GM18870 (cell line): ENCODE measurements at regions not wholly inside any gene's neighbourhood (a gene's known extent, or its start where the extent isn't known, plus 50 kb on each side); places are given as distances from the start of the nearest gene placed in this dataset.
"Not testable (repeated sequence)": the region's sequence is repeated elsewhere in the genome, so short reads cannot be mapped to it uniquely, and the experiment has no call there.

Experiments
- ATAC-seq: cut with Tn5 transposase; IDR thresholded peaks from one replicate; pipeline ENCODE4 v1.9.1; 2021; ENCODE audit warnings: moderate library complexity; ENCODE audit not compliant: unreplicated experiment

- ATAC-seq = no peak
Measured at GRCh38 chr7:10418985-10419384, 554.7 kb upstream of the PHF14 start.

DNA sequence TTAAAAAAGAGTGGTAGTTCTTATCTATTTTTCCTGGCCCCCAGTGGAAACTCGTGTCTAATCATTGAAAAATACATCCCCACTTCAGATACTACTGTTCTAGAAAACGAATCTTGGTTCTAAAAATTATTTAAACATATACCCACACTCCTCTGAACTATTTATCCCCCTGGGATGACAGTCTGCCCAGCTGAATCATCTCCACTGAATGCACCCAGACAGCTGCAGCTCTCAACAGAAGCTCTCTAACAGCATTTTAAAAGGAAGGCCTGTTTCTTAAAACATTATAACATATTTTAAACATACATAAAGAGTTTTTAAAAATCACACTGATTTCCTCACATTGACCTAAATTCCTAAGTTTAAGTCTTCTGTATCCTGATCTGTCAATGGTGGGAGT lies 544.6 kb upstream of the PHF14 start:
- no peak for ATAC-seq

- no peak for ATAC-seq
Measured at GRCh38 chr7:10429511-10429910, 544.2 kb upstream of the PHF14 start.

DNA sequence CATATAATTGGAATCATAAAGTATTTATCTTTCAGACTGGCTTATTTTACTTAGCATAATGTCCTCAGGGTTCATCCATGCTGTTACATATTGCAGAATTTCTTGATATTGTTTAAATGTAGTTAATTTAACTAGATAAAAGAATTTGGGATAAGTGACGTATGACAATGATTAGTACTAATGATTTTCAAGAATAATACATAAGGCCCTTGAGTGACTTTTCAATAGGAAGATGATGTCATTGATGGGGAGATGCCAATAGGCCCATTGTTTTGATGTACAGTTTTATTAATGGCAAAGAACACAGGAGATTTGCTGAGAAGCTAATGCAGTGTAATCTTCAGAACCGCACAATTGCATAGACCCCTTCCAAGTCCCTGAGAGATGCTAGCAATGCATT lies 537.4 kb upstream of the PHF14 start:
- ATAC-seq = no peak

GRCh38 chr7:10439027-10439426 lies 534.6 kb upstream of the PHF14 start:
- ATAC-seq = no peak

- ATAC-seq = no peak
Measured at GRCh38 chr7:10455936-10456335, 517.7 kb upstream of the PHF14 start.

DNA sequence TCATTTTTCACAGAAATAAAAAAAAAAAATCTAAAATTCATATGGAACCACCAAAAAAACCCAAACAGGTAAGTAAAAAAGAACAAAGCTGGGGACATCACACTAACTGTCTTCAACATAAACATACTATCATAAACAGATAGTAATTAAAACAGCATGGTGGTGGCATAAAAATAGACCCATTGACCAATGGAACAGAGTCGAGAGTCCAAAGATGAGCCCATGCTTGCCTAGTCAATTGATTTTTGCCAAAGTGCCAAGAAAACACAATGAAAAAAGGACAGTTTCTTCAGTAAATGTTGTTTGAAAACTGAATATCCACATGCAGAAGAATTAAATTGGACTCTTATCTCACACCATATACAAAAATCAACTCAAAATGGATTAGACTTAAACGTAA lies 513.2 kb upstream of the PHF14 start:
- no peak for ATAC-seq

DNA sequence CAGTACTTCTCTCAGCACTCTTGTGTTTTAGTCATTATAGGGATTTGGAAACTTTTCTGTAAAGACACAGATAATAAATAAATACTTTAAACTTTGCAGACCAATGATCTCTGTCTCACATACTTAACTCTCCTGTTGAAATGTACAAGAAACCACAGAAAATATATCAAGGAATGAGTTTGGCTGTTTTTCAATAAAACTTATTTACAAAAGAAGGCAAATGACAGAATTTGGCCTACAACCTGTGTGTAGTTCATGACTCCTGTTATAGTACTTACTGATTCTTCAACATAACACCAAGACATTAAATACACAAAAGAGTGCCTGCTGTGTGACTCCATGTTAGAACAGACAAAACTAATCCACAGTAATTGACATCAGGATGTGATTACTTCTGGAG lies 510.0 kb upstream of the PHF14 start:
- no peak for ATAC-seq

- ATAC-seq = not testable (repeated sequence)
Measured at GRCh38 chr7:10465536-10465935, 508.1 kb upstream of the PHF14 start.

DNA sequence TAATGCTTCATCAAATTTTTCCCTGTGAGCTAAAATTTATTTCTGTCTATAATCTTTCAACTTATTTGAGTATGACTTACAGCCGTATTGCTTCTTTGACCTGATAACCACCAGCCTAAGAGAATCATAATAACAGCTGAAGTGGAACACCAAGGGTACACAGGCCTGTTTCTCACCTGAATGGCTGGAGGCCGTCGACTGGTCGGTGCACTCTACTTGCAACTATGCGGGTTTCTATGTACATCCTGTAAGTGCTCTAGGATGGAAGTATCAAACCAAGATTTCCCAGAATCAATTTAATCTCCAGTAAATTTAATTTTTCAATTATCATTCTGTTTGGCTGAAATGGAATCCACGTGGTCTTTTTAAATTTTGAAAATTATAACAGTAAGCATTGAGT lies 504.8 kb upstream of the PHF14 start:
- ATAC-seq = no peak

DNA sequence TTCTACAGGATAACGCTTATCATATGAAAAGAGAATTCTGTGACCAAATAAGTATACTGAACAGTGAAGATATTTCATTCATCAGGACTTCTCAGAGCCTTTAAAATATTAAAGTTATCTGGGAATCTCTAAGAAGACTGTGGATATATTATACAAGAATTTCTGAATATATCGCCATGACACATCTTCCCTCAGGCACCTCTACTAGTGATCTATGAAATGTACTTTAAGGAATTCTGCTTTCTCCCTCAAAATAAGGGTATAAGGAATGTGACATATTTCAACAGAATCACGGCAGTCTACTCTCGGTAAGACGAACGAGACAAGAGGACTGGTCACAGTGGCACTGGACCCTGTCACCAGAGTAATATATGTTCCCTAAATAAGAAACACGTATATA lies 504.2 kb upstream of the PHF14 start:
- ATAC-seq = no peak

DNA sequence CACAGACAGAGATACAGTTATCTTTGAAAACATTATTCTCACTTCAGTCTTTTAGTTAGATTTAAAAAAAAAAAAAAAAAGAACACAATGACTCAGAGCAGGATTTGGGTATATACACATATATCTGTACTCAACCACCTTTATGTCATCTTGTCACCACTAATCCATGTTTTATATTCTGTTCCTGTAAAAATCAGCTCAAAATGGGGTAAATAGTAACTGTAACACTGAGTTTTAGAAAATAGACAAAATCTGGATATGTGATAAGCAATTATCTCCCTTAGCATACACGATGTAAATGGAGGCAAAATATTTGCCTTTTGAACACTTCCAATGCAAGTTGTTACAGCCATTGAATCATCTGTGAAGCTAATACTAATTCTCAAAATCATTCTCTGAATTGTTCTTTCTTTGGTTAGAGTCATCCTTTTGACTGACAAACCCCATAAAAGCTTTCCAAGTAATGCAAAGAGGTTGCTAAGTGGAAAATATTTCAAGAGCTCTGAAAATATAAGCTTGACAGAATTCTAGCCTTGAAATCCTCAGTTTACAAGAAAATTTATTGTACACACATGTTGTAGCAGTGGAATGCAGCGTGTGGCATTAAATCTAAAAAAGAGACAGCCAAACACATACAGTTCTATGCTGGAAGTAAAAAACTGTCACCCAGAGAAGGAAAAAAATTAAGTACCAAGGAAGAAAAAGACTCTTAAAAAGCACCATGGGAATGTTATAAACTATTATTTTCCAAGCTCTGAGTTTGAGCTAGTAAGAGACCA lies 502.2 kb upstream of the PHF14 start:
- ATAC-seq = no peak

- no peak for ATAC-seq
Measured at GRCh38 chr7:10472115-10472514, 501.6 kb upstream of the PHF14 start.

- no peak for ATAC-seq
Measured at GRCh38 chr7:10473569-10473968, 500.1 kb upstream of the PHF14 start.

GRCh38 chr7:10474048-10474447 lies 499.6 kb upstream of the PHF14 start:
- no peak for ATAC-seq

DNA sequence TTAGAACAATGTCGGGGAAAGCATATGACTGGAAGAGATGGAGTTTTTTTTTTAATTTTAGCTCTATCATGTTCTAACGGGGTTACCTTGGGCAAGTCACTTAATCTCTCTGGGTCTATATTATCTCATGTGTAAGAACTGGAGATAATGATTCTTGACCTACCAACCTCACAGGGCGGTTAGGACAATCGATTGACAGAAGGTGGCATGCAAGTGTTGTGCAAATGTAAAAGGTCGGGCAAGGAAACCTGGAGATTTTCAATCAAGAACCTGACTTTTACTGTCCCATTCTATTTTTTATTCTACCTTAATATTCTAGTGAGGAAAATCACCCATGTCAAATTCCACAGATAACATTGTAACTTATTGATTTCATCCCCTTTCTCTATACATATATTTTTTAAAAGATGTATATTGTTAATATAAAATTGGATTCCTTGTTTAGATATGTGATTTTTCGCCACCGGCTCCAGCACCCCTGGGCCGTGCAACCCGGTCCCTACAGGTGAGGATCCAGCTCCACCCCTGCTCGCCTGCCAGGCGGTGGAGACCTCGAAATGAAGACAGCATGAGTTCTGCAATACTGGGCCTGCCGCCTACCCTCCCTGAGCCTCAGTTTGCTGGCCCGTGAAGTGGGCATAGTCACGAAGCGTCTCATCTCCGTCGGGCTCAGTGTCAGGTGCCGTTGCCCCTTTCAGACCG lies 497.6 kb upstream of the PHF14 start:
- ATAC-seq = no peak

GRCh38 chr7:10476642-10477041 lies 497.0 kb upstream of the PHF14 start:
- ATAC-seq = no peak

DNA sequence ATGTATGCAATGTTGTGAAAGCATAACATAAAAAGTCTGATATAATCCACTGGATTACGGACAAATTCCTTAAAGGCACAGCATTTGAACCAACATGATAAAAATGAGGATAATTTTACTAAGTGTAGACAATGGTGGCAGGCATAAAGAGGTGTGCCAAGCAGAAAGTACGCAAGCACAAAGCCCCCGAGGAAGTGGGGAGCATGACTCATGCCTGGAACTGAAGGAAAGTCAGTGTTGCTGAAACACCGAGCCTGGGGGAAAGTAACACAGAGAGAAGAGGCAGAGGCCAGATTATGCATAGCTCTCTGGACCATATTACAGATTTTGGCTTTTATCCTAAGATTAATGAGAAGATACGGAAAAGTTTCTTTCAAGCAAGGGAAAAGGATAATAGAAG lies 490.0 kb upstream of the PHF14 start:
- no peak for ATAC-seq

DNA sequence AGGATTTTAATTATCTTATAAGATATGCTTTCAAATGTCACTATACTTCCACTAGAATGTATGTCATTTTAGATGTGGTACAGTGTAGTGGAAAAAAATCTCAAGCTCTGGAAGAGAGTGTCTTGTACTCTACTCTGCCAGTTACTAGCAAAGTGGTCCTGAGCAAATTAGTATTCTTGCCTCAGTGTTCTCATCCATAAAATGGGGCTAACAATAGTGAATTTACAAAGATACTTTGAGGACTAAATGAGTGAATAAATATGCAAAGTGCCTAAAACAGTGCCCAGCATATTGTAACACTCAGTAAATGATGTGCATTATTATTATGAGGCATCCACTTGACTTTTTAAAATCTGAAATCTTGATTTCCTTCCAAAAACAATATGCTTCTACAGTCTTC lies 488.9 kb upstream of the PHF14 start:
- no peak for ATAC-seq

DNA sequence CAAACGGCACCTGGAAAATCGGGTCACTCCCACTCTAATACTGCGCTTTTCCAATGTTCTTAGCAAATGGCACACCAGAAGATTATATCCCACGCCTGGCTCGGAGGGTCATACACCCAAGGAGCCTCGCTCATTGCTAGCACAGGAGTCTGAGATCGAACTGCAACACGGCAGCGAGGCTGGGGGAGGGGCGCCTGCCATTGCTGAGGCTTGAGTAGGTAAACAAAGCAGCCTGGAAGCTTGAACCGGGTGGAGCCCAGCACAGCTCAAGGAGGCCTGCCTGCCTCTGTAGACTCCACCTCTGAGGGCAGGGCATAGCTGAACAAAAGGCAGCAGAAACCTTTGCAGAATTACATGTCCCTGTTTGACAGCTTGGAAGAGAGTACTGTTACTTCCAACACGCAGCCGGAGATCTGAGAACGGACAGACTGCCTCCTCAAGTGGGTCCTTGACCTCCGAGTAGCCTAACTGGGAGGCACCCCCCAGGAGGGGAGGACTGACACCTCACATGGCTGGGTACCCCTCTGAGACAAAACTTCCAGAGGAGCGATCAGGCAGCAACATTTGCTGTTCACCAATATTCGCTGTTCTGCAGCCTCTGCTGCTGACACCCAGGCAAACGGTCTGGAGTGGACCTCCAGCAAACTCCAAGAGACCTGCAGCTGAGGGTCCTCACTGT lies 472.3 kb upstream of the PHF14 start:
- ATAC-seq = not testable (repeated sequence)

- ATAC-seq = no peak
Measured at GRCh38 chr7:10507032-10507431, 466.6 kb upstream of the PHF14 start.

GRCh38 chr7:10521306-10521705 lies 452.4 kb upstream of the PHF14 start:
- no peak for ATAC-seq
